Nephron progenitor cell (in vitro differentiated cells): ENCODE measurements at regions not wholly inside any gene's neighbourhood (a gene's known extent, or its start where the extent isn't known, plus 50 kb on each side); places are given as distances from the start of the nearest gene placed in this dataset.

Source experiments
- DNase-seq: peaks from one replicate; pipeline ENCODE4 v3.0.0; 2021
- H3K27ac Mint-ChIP-seq: 2 replicates; pipeline ENCODE4 v1.8.0; 2021; ENCODE audit warnings: mild to moderate bottlenecking, moderate library complexity, mixed read lengths
- H3K27me3 Mint-ChIP-seq: 2 replicates; pipeline ENCODE4 v1.8.0; 2021; ENCODE audit warnings: mild to moderate bottlenecking, low read depth, mixed read lengths; ENCODE audit not compliant: poor library complexity
- H3K36me3 Mint-ChIP-seq: 2 replicates; pipeline ENCODE4 v1.8.0; 2021; ENCODE audit warnings: low read depth, mixed read lengths
- H3K4me1 Mint-ChIP-seq: 2 replicates; pipeline ENCODE4 v1.8.0; 2021; ENCODE audit warnings: mixed read lengths
- H3K4me3 Mint-ChIP-seq: 2 replicates; pipeline ENCODE4 v1.8.0; 2021; ENCODE audit warnings: mild to moderate bottlenecking, moderate library complexity, mixed read lengths
- H3K9me3 Mint-ChIP-seq: 2 replicates; pipeline ENCODE4 v1.8.0; 2021; ENCODE audit warnings: mild to moderate bottlenecking, moderate library complexity, mixed read lengths
- CTCF ChIP-seq: fragments of 200-600 bp; sonication (generic); IDR thresholded peaks from 2 replicates; pipeline ENCODE4 v1.5.0; 2021; ENCODE audit warnings: antibody characterized with exemption

- H3K27ac Mint-ChIP-seq: peak overlapping the region; percentile 93
Observed at GRCh38 chr4:124904723-124905388, 192.3 kb upstream of the ANKRD50 start.

GRCh38 chr4:124903995-124904722, 191.6 kb upstream of the ANKRD50 start:
- TF ChIP-seq CTCF: no peak
- no peaks in the 10 kb centered on the region for H3K9me3 Mint-ChIP-seq
- no peaks in the 10 kb centered on the region for H3K27me3 Mint-ChIP-seq
- H3K4me3 Mint-ChIP-seq: no peak overlapping the region
- no peaks in the 10 kb centered on the region for H3K36me3 Mint-ChIP-seq
- H3K27ac Mint-ChIP-seq: peak overlapping the region; percentile 93
- peaks cover 60% of the 10 kb centered on the region for H3K4me1 Mint-ChIP-seq
- DNase-seq: peak; percentile 33

More at GRCh38 chr4:124904723-124905388, 192.3 kb upstream of the ANKRD50 start:
- Mint-ChIP-seq H3K27me3 (no peaks in the 10 kb centered on the region), H3K9me3 (no peaks in the 10 kb centered on the region), H3K36me3 (no peaks in the 10 kb centered on the region), H3K4me3 (no peak overlapping the region), H3K4me1 (peaks cover 57% of the 10 kb centered on the region)
- no peak for TF ChIP-seq CTCF
- no peak for DNase-seq

GRCh38 chr4:124902001-124902515, 189.5 kb upstream of the ANKRD50 start:
- TF ChIP-seq CTCF: no peak
- Mint-ChIP-seq H3K36me3 (no peaks in the 10 kb centered on the region), H3K4me1 (peaks cover 60% of the 10 kb centered on the region), H3K9me3 (peaks cover 11% of the 10 kb centered on the region), H3K4me3 (no peak overlapping the region), H3K27ac (peak overlapping the region; percentile 4), H3K27me3 (peaks cover 1% of the 10 kb centered on the region)
- no peak for DNase-seq

GRCh38 chr4:124899997-124900396, 187.5 kb upstream of the ANKRD50 start:
- peaks cover 49% of the 10 kb centered on the region for H3K4me1 Mint-ChIP-seq
- no peak for TF ChIP-seq CTCF
- no peak overlapping the region for H3K4me3 Mint-ChIP-seq
- DNase-seq: no peak
- peaks cover 3% of the 10 kb centered on the region for H3K27me3 Mint-ChIP-seq
- H3K9me3 Mint-ChIP-seq: peaks cover 18% of the 10 kb centered on the region
- no peaks in the 10 kb centered on the region for H3K36me3 Mint-ChIP-seq
- peak overlapping the region; percentile 40 for H3K27ac Mint-ChIP-seq

GRCh38 chr4:124890522-124890921, 178.0 kb upstream of the ANKRD50 start:
- Mint-ChIP-seq H3K27ac (no peak overlapping the region), H3K27me3 (no peaks in the 10 kb centered on the region), H3K36me3 (no peaks in the 10 kb centered on the region), H3K9me3 (no peaks in the 10 kb centered on the region), H3K4me3 (no peak overlapping the region), H3K4me1 (no peaks in the 10 kb centered on the region)
- DNase-seq: no peak
- no peak for TF ChIP-seq CTCF
